IMR-90 (cell line): ENCODE measurements at regions not wholly inside any gene's neighbourhood (a gene's known extent, or its start where the extent isn't known, plus 50 kb on each side); places are given as distances from the start of the nearest gene placed in this dataset.

Experiments used
- BHLHE40 ChIP-seq: fragments of 150-350 bp; IDR thresholded peaks from 2 replicates; pipeline ENCODE4 v1.6.1; 2016; ENCODE audit warnings: mild to moderate bottlenecking, low read depth, low read length
- CHD1 ChIP-seq: IDR thresholded peaks from 2 replicates; pipeline ENCODE4 v1.6.1; 2012; ENCODE audit warnings: low read depth, low read length, improper control_type of control experiment
- CTCF ChIP-seq: conservative IDR thresholded peaks from 2 replicates; pipeline ENCODE4 v1.5.1; 2012; ENCODE audit warnings: mild to moderate bottlenecking, low read depth, low read length, improper control_type of control experiment
- MAFK ChIP-seq: IDR thresholded peaks from 2 replicates; pipeline ENCODE4 v1.6.1; 2012; ENCODE audit warnings: low read depth, low read length, improper control_type of control experiment
- MXI1 ChIP-seq: IDR thresholded peaks from 2 replicates; pipeline ENCODE4 v1.6.1; 2012; ENCODE audit warnings: low read depth, mild to moderate bottlenecking, low read length, moderate library complexity, borderline replicate concordance
- POLR2A ChIP-seq: IDR thresholded peaks from 2 replicates; pipeline ENCODE4 v1.6.1; 2012; ENCODE audit warnings: mild to moderate bottlenecking, low read depth, low read length
- RAD21 ChIP-seq: IDR thresholded peaks from 2 replicates; pipeline ENCODE4 v1.6.1; 2012; ENCODE audit warnings: low read length, improper control_type of control experiment
- RFX5 ChIP-seq: IDR thresholded peaks from 2 replicates; pipeline ENCODE4 v1.8.0; 2012; ENCODE audit warnings: low read depth, mild to moderate bottlenecking, low read length, moderate library complexity
- SMC3 ChIP-seq: fragments of 150-350 bp; IDR thresholded peaks from 2 replicates; pipeline ENCODE4 v1.6.1; 2016; ENCODE audit warnings: low read depth, mild to moderate bottlenecking, antibody characterized with exemption, low read length, moderate library complexity
- USF2 ChIP-seq: fragments of 150-350 bp; IDR thresholded peaks from 2 replicates; pipeline ENCODE4 v1.6.1; 2017; ENCODE audit warnings: mild to moderate bottlenecking, antibody characterized with exemption, low read length, low read depth

GRCh38 chr18:31241425-31241824 is 76.5 kb upstream of the DSG1 start:
- no peak for TF ChIP-seq POLR2A
- no peak for TF ChIP-seq CTCF
- no peak for TF ChIP-seq RAD21
- TF ChIP-seq MXI1, result no peak
- TF ChIP-seq CHD1, result no peak
- TF ChIP-seq MAFK, result no peak
- TF ChIP-seq BHLHE40, result no peak
- TF ChIP-seq SMC3, result no peak
- no peak for TF ChIP-seq USF2
- no peak for TF ChIP-seq RFX5
